ENCODE measurements at regions not wholly inside any gene's neighbourhood (a gene's known extent, or its start where the extent isn't known, plus 50 kb on each side); places are given as distances from the start of the nearest gene placed in this dataset.

DNA sequence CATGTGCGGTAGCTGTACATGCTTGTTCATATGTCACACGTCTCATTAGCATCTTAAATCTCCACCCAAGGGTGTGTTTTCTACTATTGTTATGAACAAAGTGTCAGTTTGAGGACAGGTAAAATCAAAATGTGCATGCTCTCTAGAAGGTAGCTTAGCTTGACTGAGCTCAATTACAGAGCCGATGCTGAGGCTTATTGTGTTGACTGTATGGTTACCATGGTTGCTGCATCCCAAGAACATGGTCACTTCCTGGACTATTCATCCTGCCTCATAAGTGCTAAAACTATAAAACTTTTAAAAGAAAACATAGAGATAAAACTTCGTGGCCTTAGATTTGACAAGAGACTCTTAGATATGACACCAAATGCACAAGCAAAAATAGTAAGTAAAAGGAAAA is 426.1 kb upstream of the CTNND2 start:
- Histone ChIP-seq H3K4ac (ENCODE audit: low read depth in 1 of 2, low read length in 2 of 2) (no peak overlapping the region), H3K14ac (ENCODE audit: low read length in 2 of 2) (no peak overlapping the region), H3K9me3 (ENCODE audit: control insufficient read depth, low read length) (peaks cover 8% of the 10 kb centered on the region), H3K18ac (ENCODE audit: low read depth in 1 of 2, low read length in 2 of 2) (no peak overlapping the region), H2BK5ac (ENCODE audit: low read depth, low read length, poor library complexity, severe bottlenecking) (no peak overlapping the region), H3K23ac (ENCODE audit: low read length in 2 of 2) (no peak overlapping the region), H2BK120ac (ENCODE audit: low read depth, low read length) (no peak overlapping the region), H3K36me3 (ENCODE audit: control insufficient read depth in 1 of 2, insufficient read depth in 2 of 2, low read depth in 1 of 2, low read length in 2 of 2) (no peaks in the 10 kb centered on the region), H3K79me1 (replicated peaks; ENCODE audit: low read length, poor library complexity, severe bottlenecking) (no peaks in the 10 kb centered on the region), H3K4me3 (ENCODE audit: insufficient read depth in 1 of 2, low read depth in 1 of 2, low read length in 2 of 2) (no peak overlapping the region), H3K27ac (ENCODE audit: low read length, poor library complexity, severe bottlenecking) (no peak overlapping the region), H3K4me2 (ENCODE audit: low read length, poor library complexity, severe bottlenecking) (no peak overlapping the region), H2AFZ (ENCODE audit: low read depth, low read length) (no peak overlapping the region), H4K8ac (ENCODE audit: low read length) (no peak overlapping the region), H4K91ac (ENCODE audit: low read length) (no peak overlapping the region), H2AK5ac (ENCODE audit: low read length, severe bottlenecking) (no peak overlapping the region), H3K4me1 (ENCODE audit: control insufficient read depth, insufficient read depth, low read depth, low read length) (no peaks in the 10 kb centered on the region), H3K9ac (ENCODE audit: low read length) (no peak overlapping the region), H3K27me3 (ENCODE audit: control insufficient read depth in 1 of 2, insufficient read depth in 1 of 2, low read length in 2 of 2) (no peaks in the 10 kb centered on the region), H2BK15ac (ENCODE audit: low read depth, poor library complexity, severe bottlenecking) (no peak overlapping the region), H2BK12ac (ENCODE audit: low read length in 2 of 2) (no peak overlapping the region)
- no peak for DNase-seq
- WGBS, result no CpG with 5 or more reads among the region's 4 CpGs

DNA sequence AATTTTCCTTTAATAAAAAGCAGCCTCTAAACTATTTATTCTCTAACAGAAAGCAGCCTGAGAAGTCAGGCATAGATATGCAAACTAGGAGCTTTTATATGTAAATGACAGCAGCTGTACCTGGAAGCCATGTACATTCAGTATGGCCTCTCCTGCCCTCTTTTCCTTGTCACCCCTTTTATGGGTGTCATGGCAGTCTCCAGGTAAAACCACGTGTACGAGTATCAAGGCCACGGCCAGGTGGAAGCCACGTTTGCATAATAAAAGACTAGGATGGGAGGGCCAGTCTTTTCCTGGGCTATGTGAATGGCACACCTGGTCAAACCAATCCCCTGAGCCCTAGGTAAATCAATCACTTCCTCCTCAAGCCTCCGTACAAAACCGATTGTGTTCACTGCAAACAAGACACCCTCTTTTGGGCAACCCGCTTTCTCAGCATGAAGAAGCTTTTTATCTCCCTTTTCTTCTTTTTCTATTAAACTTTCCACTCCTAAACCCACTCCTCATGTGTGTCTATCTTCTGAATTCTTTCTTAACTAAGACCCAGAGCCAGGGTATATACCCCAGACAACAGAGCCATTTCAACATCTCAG is 419.5 kb upstream of the CTNND2 start:
- no peak overlapping the region for H3K9ac ChIP-seq (ENCODE audit: low read length)
- peaks cover 8% of the 10 kb centered on the region for H3K9me3 ChIP-seq (ENCODE audit: control insufficient read depth, low read length)
- no peak overlapping the region for H4K91ac ChIP-seq (ENCODE audit: low read length)
- no peak for DNase-seq
- no peak overlapping the region for H3K4ac ChIP-seq (ENCODE audit: low read depth in 1 of 2, low read length in 2 of 2)
- no peaks in the 10 kb centered on the region for H3K79me1 ChIP-seq (replicated peaks; ENCODE audit: low read length, poor library complexity, severe bottlenecking)
- no peak overlapping the region for H3K27ac ChIP-seq (ENCODE audit: low read length, poor library complexity, severe bottlenecking)
- H2BK120ac ChIP-seq (ENCODE audit: low read depth, low read length), result no peak overlapping the region
- H3K4me3 ChIP-seq (ENCODE audit: insufficient read depth in 1 of 2, low read depth in 1 of 2, low read length in 2 of 2), result no peak overlapping the region
- no peak overlapping the region for H2AK5ac ChIP-seq (ENCODE audit: low read length, severe bottlenecking)
- H3K4me1 ChIP-seq (ENCODE audit: control insufficient read depth, insufficient read depth, low read depth, low read length), result no peaks in the 10 kb centered on the region
- H3K18ac ChIP-seq (ENCODE audit: low read depth in 1 of 2, low read length in 2 of 2), result no peak overlapping the region
- no peak overlapping the region for H2BK5ac ChIP-seq (ENCODE audit: low read depth, low read length, poor library complexity, severe bottlenecking)
- H3K23ac ChIP-seq (ENCODE audit: low read length in 2 of 2), result no peak overlapping the region
- H2BK15ac ChIP-seq (ENCODE audit: low read depth, poor library complexity, severe bottlenecking), result no peak overlapping the region
- H3K4me2 ChIP-seq (ENCODE audit: low read length, poor library complexity, severe bottlenecking), result no peak overlapping the region
- no peak overlapping the region for H2BK12ac ChIP-seq (ENCODE audit: low read length in 2 of 2)
- H3K36me3 ChIP-seq (ENCODE audit: control insufficient read depth in 1 of 2, insufficient read depth in 2 of 2, low read depth in 1 of 2, low read length in 2 of 2), result no peaks in the 10 kb centered on the region
- WGBS, result 49% methylated on average over 7 of the region's 7 CpGs
- H2AFZ ChIP-seq (ENCODE audit: low read depth, low read length), result no peak overlapping the region
- no peak overlapping the region for H4K8ac ChIP-seq (ENCODE audit: low read length)
- no peaks in the 10 kb centered on the region for H3K27me3 ChIP-seq (ENCODE audit: control insufficient read depth in 1 of 2, insufficient read depth in 1 of 2, low read length in 2 of 2)
- no peak overlapping the region for H3K14ac ChIP-seq (ENCODE audit: low read length in 2 of 2)

GRCh38 chr5:12322042-12322441 is 417.8 kb upstream of the CTNND2 start:
- H3K79me1 ChIP-seq (replicated peaks; ENCODE audit: low read length, poor library complexity, severe bottlenecking), result no peaks in the 10 kb centered on the region
- no peak for DNase-seq
- no peak overlapping the region for H3K18ac ChIP-seq (ENCODE audit: low read depth in 1 of 2, low read length in 2 of 2)
- no peak overlapping the region for H2BK15ac ChIP-seq (ENCODE audit: low read depth, poor library complexity, severe bottlenecking)
- H2BK120ac ChIP-seq (ENCODE audit: low read depth, low read length), result no peak overlapping the region
- H3K36me3 ChIP-seq (ENCODE audit: control insufficient read depth in 1 of 2, insufficient read depth in 2 of 2, low read depth in 1 of 2, low read length in 2 of 2), result no peaks in the 10 kb centered on the region
- no peak overlapping the region for H3K4me3 ChIP-seq (ENCODE audit: insufficient read depth in 1 of 2, low read depth in 1 of 2, low read length in 2 of 2)
- H2BK12ac ChIP-seq (ENCODE audit: low read length in 2 of 2), result no peak overlapping the region
- H3K4me2 ChIP-seq (ENCODE audit: low read length, poor library complexity, severe bottlenecking), result no peak overlapping the region
- H3K4ac ChIP-seq (ENCODE audit: low read depth in 1 of 2, low read length in 2 of 2), result no peak overlapping the region
- H3K27me3 ChIP-seq (ENCODE audit: control insufficient read depth in 1 of 2, insufficient read depth in 1 of 2, low read length in 2 of 2), result no peaks in the 10 kb centered on the region
- no peak overlapping the region for H4K8ac ChIP-seq (ENCODE audit: low read length)
- H3K9ac ChIP-seq (ENCODE audit: low read length), result no peak overlapping the region
- H4K91ac ChIP-seq (ENCODE audit: low read length), result no peak overlapping the region
- no peak overlapping the region for H3K14ac ChIP-seq (ENCODE audit: low read length in 2 of 2)
- no peak overlapping the region for H2BK5ac ChIP-seq (ENCODE audit: low read depth, low read length, poor library complexity, severe bottlenecking)
- no peak overlapping the region for H3K27ac ChIP-seq (ENCODE audit: low read length, poor library complexity, severe bottlenecking)
- no CpG with 5 or more reads among the region's 1 CpG for WGBS
- no peak overlapping the region for H2AK5ac ChIP-seq (ENCODE audit: low read length, severe bottlenecking)
- peaks cover 5% of the 10 kb centered on the region for H3K9me3 ChIP-seq (ENCODE audit: control insufficient read depth, low read length)
- no peaks in the 10 kb centered on the region for H3K4me1 ChIP-seq (ENCODE audit: control insufficient read depth, insufficient read depth, low read depth, low read length)
- H3K23ac ChIP-seq (ENCODE audit: low read length in 2 of 2), result no peak overlapping the region
- no peak overlapping the region for H2AFZ ChIP-seq (ENCODE audit: low read depth, low read length)

DNA sequence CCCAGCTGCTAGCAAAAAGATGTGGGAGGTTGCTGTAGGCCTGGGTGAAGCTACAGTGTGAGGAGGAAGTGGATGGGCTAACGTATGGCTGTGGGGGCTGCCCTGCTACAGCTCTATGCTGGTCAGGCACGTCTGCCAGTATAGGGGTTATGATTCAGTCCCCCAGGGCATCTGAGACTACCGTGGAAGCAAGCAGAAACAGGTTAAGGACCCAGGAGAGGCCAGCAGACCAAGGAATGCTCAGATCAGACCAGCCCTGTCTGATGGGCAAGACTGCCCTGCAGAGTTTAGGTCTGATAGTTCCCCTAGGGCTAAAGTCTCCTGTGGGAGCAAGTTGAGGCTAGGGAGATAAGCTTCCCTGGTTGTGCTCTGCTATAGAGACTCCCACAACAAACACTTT is 416.1 kb upstream of the CTNND2 start:
- H3K23ac ChIP-seq (ENCODE audit: low read length in 2 of 2), result no peak overlapping the region
- no peak overlapping the region for H2BK120ac ChIP-seq (ENCODE audit: low read depth, low read length)
- no peak overlapping the region for H3K27ac ChIP-seq (ENCODE audit: low read length, poor library complexity, severe bottlenecking)
- no peak overlapping the region for H4K8ac ChIP-seq (ENCODE audit: low read length)
- no peak overlapping the region for H3K18ac ChIP-seq (ENCODE audit: low read depth in 1 of 2, low read length in 2 of 2)
- no peak overlapping the region for H3K4me2 ChIP-seq (ENCODE audit: low read length, poor library complexity, severe bottlenecking)
- H4K91ac ChIP-seq (ENCODE audit: low read length), result no peak overlapping the region
- H3K14ac ChIP-seq (ENCODE audit: low read length in 2 of 2), result no peak overlapping the region
- H2BK12ac ChIP-seq (ENCODE audit: low read length in 2 of 2), result no peak overlapping the region
- H3K9ac ChIP-seq (ENCODE audit: low read length), result no peak overlapping the region
- WGBS, result 60% methylated on average over 3 of the region's 3 CpGs
- no peaks in the 10 kb centered on the region for H3K79me1 ChIP-seq (replicated peaks; ENCODE audit: low read length, poor library complexity, severe bottlenecking)
- H3K36me3 ChIP-seq (ENCODE audit: control insufficient read depth in 1 of 2, insufficient read depth in 2 of 2, low read depth in 1 of 2, low read length in 2 of 2), result no peaks in the 10 kb centered on the region
- H3K4ac ChIP-seq (ENCODE audit: low read depth in 1 of 2, low read length in 2 of 2), result no peak overlapping the region
- H2BK15ac ChIP-seq (ENCODE audit: low read depth, poor library complexity, severe bottlenecking), result no peak overlapping the region
- H2AFZ ChIP-seq (ENCODE audit: low read depth, low read length), result no peak overlapping the region
- no peaks in the 10 kb centered on the region for H3K9me3 ChIP-seq (ENCODE audit: control insufficient read depth, low read length)
- no peak overlapping the region for H3K4me3 ChIP-seq (ENCODE audit: insufficient read depth in 1 of 2, low read depth in 1 of 2, low read length in 2 of 2)
- H2BK5ac ChIP-seq (ENCODE audit: low read depth, low read length, poor library complexity, severe bottlenecking), result no peak overlapping the region
- H3K4me1 ChIP-seq (ENCODE audit: control insufficient read depth, insufficient read depth, low read depth, low read length), result no peaks in the 10 kb centered on the region
- no peak for DNase-seq
- H3K27me3 ChIP-seq (ENCODE audit: control insufficient read depth in 1 of 2, insufficient read depth in 1 of 2, low read length in 2 of 2), result no peaks in the 10 kb centered on the region
- H2AK5ac ChIP-seq (ENCODE audit: low read length, severe bottlenecking), result no peak overlapping the region

Measured in mesenchymal stem cell (in vitro differentiated cells and primary cell).